ENCODE measurements at regions not wholly inside any gene's neighbourhood (a gene's known extent, or its start where the extent isn't known, plus 50 kb on each side); places are given as distances from the start of the nearest gene placed in this dataset.
"Not testable (repeated sequence)": the region's sequence is repeated elsewhere in the genome, so short reads cannot be mapped to it uniquely, and the experiment has no call there.

DNA sequence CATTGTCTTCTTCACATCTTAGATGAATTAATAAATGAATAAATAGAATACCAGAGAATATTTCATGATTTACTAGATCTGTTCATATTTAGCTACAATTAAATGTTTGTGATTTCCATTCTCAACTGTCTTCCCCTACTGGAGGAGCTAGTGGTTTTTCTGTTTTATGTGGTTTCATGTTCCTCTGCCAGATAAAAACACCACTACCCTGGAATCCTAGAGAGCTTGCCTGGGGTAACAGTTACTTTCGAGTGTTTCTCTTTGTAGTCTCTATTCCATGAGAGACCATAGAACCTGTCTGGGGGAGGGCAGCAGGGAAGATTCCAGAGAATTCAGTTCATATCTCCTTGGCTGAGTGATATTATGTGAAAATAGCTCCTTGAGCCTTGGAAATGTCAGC is 349.2 kb downstream of the INSIG2 start:
- DNase-seq (ENCODE audit: low read depth, low spot score) = no peak
- in situ Hi-C loops (cut with HindIII; ENCODE audit: low pct_unique_long_range_greater_than_20kb, low sequenced_read_pairs) = no loop called here

DNA sequence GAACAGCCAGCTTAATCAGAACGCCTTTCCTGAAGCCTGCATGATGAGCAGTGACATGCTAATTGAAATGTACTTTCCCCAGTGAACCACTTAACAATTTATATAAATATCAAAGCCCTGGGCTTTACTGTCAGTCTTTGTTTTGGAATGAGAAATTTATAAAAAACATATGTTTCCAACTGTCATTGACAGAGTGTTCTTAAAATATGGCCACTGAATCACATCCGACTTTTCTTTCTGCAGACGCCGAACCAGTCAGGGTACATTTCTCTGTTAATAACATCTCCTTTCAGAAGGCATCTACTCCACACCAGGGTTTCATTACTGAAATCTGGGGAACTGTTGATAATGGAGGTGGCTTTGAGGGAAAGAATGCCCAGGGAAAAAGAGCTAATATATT is 343.7 kb downstream of the INSIG2 start:
- in situ Hi-C loops (cut with HindIII; ENCODE audit: low pct_unique_long_range_greater_than_20kb, low sequenced_read_pairs) = no loop called here
- DNase-seq (ENCODE audit: low read depth, low spot score) = no peak

DNA sequence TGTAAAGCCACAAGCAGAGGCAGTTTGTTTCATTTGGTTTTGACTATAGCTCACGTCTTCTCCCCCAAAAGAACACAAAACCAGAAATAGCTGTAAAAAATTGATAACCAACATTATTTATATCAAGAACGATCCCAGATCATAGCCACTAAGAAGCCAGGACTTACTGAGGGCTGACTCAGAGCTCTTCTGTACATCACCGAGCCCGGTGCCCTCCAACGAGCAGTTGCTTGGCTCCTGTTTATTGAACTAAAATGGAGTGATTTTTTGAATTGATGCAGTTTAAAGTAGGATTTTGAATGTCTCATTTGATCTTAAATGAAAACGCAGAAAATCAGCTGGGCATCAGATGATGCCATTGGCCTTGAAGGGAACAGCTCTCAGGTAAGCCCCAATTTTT is 343.3 kb downstream of the INSIG2 start:
- in situ Hi-C loops (cut with HindIII; ENCODE audit: low pct_unique_long_range_greater_than_20kb, low sequenced_read_pairs) = no loop called here
- no peak for DNase-seq (ENCODE audit: low read depth, low spot score)

- DNase-seq (ENCODE audit: low read depth, low spot score) = peak; percentile 16
- in situ Hi-C loops (cut with HindIII; ENCODE audit: low pct_unique_long_range_greater_than_20kb, low sequenced_read_pairs) = no loop called here
These were observed 342.9 kb downstream of the INSIG2 start for GRCh38 chr2:118431165-118431517.

DNA sequence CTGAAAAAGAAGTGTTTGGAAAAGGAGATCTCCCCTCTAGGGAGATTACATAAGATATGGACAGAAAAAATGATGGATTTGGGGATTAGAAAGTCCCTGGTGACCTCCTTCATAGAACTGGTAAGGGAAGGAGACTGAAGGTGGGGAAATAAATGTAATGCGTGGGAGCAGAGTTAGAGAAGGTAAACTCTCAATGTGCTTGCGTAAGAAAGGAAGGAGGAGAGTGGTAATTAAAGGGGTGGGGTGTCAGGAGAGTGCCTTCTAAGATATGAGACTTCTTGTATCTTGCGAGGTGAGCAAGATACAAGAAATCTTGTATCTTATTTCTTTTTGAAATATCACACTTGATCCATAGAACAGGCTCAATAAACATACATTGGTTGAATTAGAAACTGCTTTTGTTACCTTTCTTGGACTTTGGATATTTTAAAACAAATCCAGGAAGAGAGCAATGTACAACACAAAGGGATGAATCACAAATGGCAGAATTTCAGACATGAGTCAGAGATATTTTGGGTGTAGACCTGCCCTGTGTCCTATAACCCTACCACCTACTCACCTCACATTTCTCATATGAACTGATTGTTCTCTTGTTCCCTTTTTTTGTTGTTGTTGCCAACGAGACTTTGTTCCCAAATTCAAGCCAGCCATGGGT is 342.4 kb downstream of the INSIG2 start:
- DNase-seq (ENCODE audit: low read depth, low spot score) = no peak
- in situ Hi-C loops (cut with HindIII; ENCODE audit: low pct_unique_long_range_greater_than_20kb, low sequenced_read_pairs) = no loop called here

- in situ Hi-C loops (cut with HindIII; ENCODE audit: low pct_unique_long_range_greater_than_20kb, low sequenced_read_pairs) = no loop called here
These were observed 336.9 kb downstream of the INSIG2 start for GRCh38 chr2:118425191-118425590.

DNA sequence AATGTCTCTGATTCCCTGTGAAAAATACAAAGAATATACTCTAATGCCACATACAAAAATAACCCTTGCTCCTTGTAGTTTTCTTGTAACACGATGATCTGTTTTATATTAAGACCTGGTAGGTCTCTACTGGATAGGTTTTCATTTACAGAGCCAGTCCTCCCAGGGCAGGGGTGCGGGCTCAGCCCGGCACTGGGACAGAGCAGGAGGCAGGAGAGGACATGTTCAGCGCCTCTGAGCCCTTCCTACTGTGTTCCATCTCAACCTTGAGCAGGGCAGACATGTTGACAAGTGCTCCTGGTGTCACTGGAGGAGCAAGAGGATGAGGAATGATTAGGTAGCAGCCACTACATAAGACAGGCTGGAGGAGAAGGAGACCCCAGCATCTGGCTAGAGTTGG is 335.5 kb downstream of the INSIG2 start:
- in situ Hi-C loops (cut with HindIII; ENCODE audit: low pct_unique_long_range_greater_than_20kb, low sequenced_read_pairs) = no loop called here
- no peak for DNase-seq (ENCODE audit: low read depth, low spot score)

More at GRCh38 chr2:118425191-118425590, 336.9 kb downstream of the INSIG2 start:
- DNase-seq (ENCODE audit: low read depth, low spot score) = no peak

GRCh38 chr2:118421648-118422047 is 333.4 kb downstream of the INSIG2 start:
- no peak for DNase-seq (ENCODE audit: low read depth, low spot score)
- in situ Hi-C loops (cut with HindIII; ENCODE audit: low pct_unique_long_range_greater_than_20kb, low sequenced_read_pairs) = no loop called here

DNA sequence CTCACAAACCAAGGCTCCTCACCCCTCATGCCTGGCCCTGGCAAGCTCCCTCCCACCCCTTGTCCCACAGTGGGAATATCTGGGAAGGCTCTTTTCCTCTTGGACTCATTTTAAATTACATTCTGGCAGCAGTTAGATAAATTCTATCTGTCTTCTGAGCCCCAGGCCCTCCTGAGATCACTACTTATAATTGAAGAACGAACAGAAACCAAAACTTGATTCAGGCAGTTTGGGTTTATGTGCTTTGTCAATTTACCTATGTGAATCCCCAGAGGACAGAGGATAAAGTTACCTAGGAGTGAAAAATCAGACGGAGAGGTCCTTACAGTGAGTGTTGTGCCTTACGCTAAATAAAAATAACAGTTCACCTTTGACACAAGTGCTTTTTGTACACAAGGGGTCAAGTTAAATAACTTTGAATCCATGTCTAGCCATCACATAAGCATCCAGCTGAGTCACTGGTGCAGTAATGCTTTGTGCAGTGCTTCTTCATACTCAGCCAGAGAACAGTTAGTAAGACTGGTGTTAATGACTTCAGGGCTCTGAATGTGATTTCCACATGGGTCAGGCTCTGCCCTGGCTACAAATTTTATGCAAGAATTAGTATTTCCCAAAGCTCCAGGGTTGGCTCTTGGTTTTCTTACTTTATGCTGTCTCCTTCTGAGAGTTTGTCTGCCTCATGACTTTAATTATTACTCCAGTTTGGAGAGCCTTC is 329.3 kb downstream of the INSIG2 start:
- DNase-seq (ENCODE audit: low read depth, low spot score) = no peak
- in situ Hi-C loops (cut with HindIII; ENCODE audit: low pct_unique_long_range_greater_than_20kb, low sequenced_read_pairs) = no loop called here

- in situ Hi-C loops (cut with HindIII; ENCODE audit: low pct_unique_long_range_greater_than_20kb, low sequenced_read_pairs) = not testable (repeated sequence)
These were observed 326.9 kb downstream of the INSIG2 start for GRCh38 chr2:118415186-118415585.

GRCh38 chr2:118403658-118404451 is 315.6 kb downstream of the INSIG2 start:
- in situ Hi-C loops (cut with HindIII; ENCODE audit: low pct_unique_long_range_greater_than_20kb, low sequenced_read_pairs) = no loop called here
- DNase-seq (ENCODE audit: low read depth, low spot score) = no peak

More at GRCh38 chr2:118415186-118415585, 326.9 kb downstream of the INSIG2 start:
- DNase-seq (ENCODE audit: low read depth, low spot score) = not testable (repeated sequence)

GRCh38 chr2:118388771-118389170 is 300.5 kb downstream of the INSIG2 start:
- DNase-seq (ENCODE audit: low read depth, low spot score) = no peak
- in situ Hi-C loops (cut with HindIII; ENCODE audit: low pct_unique_long_range_greater_than_20kb, low sequenced_read_pairs) = no loop called here

- DNase-seq (ENCODE audit: low read depth, low spot score) = no peak
- in situ Hi-C loops (cut with HindIII; ENCODE audit: low pct_unique_long_range_greater_than_20kb, low sequenced_read_pairs) = no loop called here
These were observed 299.2 kb downstream of the INSIG2 start for GRCh38 chr2:118387509-118387908.

- no peak for DNase-seq (ENCODE audit: low read depth, low spot score)
- in situ Hi-C loops (cut with HindIII; ENCODE audit: low pct_unique_long_range_greater_than_20kb, low sequenced_read_pairs) = no loop called here
These were observed 298.5 kb downstream of the INSIG2 start for GRCh38 chr2:118386641-118387302.

- no peak for DNase-seq (ENCODE audit: low read depth, low spot score)
- in situ Hi-C loops (cut with HindIII; ENCODE audit: low pct_unique_long_range_greater_than_20kb, low sequenced_read_pairs) = no loop called here
These were observed 292.8 kb downstream of the INSIG2 start for GRCh38 chr2:118380915-118381653.

DNA sequence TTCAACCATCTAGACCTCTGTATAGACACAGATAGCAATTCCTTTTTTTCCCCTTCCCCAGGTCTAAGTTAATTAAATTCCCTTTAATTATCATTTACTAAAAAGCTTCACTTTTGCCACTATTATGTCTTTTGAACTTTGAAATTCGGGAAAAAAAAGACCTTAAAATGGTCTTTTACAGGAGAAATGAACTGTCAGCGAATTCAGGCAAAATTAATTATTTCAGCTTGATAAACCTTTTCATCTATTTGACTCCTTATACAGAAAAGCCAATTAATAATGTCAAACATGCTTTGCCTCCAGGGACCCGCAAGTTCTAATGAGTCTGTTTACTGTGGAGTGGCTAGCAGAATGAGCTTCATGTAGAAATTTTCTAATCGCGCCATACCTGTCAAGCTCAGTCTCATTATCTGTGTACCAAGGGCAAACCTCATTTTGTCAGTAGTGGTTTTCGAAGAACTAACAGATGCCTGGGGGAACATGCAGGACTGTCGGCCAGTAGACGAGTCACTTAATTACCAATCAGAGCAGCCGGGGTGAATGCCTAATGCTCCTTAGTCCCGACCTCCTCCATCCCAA is 287.7 kb downstream of the INSIG2 start:
- in situ Hi-C loops (cut with HindIII; ENCODE audit: low pct_unique_long_range_greater_than_20kb, low sequenced_read_pairs) = no loop called here

More for the DNA sequence above, 287.7 kb downstream of the INSIG2 start:
- DNase-seq (ENCODE audit: low read depth, low spot score) = no peak

Measured in SK-MEL-5 (cell line).